HS-27A (cell line): ENCODE measurements at regions not wholly inside any gene's neighbourhood (a gene's known extent, or its start where the extent isn't known, plus 50 kb on each side); places are given as distances from the start of the nearest gene placed in this dataset.

Experiments used
- DNase-seq: peaks from one replicate; pipeline ENCODE4 v3.0.0-alpha.2; 2012; ENCODE audit warnings: low read depth, missing footprints

DNA sequence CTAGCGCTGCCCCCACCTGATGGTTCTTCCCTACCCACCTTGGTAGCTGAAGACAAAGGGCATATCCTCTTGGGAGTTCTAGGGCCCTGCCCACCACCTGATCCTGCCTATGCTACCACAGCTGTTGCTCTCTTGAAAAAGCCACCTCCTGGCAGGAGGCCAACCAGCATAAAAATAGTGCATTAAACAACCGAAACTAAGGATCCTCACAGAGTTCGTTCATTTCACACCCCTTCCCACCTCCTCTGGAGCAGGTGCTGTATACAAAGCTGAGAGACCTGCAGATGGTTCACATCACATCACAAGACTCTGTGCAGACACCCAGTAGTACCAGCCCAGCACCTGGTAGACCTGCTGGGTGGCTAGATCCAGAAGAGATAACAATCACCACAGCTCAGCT lies 1348.0 kb upstream of the TMEFF2 start:
- no peak for DNase-seq

DNA sequence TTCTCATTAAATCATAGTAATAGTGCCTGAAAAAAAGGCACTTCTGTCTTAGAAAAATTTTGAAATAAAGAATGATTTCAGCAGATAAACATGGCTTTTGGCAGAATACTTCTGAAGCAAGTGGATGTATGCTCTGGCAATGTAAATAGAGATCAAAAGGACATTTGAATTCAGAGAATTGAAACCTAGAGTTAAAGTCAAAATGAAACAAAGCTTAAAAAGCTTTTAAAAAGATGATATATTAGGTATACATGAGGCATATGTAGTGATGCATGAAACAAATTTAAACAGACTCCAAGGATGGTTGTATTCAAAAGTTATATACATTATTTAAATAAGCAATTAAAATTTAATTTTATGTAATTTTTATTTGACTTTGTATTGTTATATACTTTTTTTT lies 1344.5 kb upstream of the TMEFF2 start:
- no peak for DNase-seq

DNA sequence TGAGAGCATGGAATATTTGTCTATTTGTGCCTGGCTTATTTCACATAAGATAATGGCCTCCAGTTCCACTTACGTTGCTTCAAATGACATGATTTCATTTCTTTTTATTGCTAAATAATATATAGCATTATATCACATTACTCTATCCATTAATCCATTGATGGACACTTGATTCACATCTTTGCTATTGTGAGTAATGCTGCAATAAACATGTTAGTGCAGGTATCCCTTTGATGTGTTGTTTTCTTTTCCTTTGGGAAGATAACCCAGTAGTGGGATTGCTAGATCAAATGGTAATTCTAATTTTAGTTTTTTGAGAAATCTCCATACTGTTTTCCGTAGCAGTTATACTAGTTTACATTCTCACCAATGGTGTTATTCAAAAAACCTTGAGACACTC lies 1343.3 kb upstream of the TMEFF2 start:
- no peak for DNase-seq

DNA sequence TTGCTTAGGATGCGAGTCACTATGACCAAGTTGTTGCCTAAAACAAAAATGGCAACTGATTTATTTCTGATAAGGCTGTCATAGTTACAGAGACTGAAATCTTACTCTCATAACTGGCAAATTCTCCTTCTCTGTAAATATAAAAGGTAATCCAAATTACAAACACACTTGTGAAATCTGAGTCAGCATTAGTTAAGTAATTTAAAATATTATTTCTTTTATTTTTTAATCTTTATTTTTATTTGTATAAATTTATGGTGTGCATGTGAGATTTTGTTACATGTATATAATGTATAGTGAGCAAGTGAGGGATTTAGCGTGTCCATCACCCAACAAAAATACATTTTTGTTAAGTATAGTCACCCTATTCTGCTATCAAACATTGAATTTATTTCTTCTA lies 1342.8 kb upstream of the TMEFF2 start:
- no peak for DNase-seq

DNA sequence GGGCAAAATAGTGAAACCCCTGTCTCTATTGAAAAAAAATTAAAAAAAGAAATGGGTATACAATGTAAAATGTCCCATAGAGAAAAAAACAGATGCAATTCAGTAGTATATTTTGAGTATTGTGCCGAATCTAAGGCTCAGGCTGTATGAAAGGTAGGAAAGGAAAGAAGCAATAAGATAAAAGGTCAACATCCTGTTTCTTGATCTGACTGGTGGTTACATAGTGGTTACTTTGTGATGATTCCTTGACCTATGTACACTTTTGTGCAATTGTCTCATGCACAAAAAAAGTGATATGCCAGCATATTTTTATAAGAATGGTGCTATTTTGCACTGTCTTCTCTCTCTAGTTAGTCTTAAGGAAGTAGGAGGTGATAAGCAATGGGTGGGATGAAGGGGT lies 1333.7 kb upstream of the TMEFF2 start:
- DNase-seq, result no peak

DNA sequence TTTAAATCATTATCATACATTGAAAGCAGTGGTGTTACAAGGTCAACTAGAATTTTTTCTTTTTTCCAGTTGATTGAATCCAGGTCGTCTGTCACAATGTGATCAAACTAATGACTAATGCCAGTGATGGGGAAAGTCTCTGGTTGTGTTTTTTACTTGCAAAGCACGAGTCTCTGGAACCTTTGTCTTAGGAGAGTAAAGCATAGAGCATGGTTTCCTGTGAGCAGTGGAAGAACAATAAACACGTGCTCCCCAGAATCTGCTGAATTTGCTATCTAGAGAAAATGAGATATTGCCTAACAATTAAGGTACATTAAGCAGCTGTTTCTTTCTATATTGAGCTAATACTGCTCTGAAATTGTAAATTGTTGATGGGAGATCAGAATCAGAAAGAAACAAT lies 1332.4 kb upstream of the TMEFF2 start:
- no peak for DNase-seq

DNA sequence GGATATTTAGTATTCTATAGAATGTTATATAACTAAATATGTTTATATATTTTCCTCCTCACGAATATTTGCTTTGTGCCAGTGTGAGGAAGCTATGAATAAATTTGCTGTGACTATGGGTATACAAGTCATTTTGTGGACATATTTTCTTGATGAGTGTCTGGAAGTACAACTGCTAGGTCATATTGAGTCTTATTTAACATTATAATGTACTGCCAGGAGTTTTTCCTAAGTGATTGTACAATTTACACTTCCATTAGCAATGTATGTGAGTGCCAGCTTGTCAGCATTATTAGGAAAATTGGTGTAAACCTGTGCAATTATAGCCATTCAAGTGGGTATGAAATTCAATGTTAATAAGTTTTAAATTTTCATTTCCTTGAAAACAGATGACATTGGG lies 1328.9 kb upstream of the TMEFF2 start:
- DNase-seq, result no peak

DNA sequence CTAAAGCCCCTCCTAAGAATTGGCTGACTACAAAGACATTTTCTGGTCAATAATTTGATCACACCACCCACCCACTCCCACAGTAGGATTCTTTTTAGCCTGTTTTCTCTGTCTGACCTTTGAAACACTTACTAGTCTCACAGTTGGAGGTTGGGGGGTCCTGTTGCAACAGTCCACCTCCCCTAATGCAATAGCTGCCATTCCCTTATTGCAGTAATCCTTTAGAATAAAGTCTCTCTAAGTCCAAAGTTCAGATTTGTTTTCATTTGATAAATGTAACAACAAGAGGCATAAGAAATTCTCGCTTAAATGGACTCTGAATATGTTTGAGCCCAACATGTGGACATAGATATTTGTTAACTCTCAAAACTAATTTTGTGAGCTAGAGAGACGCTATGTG lies 1326.8 kb upstream of the TMEFF2 start:
- no peak for DNase-seq

DNA sequence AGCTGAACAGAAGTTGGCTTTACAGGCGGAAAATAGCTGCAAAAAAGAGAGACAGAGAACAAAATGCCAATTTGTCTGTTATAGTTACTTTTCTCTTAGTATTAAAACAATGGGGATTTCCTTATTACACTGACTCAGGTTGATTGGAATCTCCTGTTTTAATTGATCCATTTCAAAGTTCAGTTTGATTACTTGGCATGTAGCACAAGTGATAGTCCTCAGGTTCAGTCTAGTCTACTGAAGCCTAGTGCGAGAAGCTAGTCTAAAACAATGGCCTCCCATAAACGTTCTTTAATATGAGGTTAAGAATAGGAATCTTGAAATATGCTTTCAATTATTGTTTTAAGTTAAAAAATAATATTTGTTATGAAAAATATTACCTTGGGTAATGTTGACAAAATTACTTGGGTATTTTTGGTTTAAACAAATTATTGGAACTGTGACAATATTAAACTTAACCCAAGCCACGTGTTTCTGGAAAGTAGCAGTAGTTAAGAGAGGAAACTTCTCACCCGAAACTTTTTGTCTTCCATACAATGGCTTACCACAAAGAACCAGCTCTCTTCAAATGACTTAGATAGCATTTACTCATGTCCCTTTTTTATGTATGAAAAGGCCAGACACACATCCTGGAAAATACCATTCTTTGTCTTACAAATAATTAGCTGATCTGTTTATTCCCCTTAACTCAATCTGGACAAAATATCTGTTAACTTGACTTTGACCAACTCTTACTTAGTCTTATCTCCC lies 1326.2 kb upstream of the TMEFF2 start:
- no peak for DNase-seq

DNA sequence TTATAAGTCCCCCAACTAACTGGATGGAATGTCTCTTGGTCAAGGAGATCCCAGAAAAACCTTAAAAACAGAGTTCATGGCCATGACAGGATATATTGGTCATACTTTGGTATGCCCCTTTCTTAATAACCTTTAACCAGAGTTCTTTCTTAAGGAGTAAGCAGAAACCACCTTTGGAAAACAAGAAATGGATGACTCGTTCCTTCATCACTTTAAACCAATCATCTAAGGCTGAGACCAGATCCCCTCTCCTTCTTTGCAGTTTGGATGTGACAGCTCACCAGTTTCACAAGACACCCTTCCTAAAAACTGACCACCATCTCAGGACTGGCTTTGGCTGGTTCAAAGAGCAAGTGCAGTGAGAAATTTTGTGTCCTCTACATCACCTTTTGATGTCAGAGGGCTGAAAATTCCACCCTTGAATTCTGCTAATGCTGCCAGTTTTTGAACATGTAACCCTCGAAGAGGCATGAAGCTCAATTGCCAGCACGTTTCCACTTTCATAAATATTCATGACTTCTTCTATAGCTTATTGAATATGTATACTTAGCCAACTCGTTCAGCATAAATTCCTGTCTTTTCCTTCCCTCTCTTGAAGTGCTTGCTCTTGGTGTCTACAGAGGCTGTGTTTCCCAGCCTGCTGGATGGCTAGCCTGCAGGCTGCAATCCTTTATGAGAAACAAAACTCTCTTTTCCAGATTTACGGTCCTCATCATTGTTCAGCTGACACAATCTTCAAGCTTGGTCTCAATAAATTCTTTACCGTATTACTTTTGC lies 1323.5 kb upstream of the TMEFF2 start:
- no peak for DNase-seq

DNA sequence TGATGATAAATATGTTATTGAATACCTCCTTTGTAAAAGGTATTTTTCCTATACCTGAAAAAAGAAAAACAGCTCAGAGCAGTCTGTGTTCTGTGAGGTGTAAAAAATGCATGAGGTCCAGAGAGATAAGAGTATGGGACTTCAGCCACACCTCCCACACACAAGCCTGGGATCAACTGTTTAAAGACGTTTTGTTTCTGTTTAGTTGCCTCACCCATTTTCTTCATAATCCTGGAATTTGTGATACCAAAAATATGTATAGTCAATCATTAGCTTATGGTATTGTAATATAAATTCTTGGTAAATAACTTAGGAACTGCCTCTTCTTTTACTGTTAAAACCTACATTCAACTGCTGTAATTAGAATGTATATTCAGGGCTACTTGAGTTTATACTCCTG lies 1322.9 kb upstream of the TMEFF2 start:
- DNase-seq, result no peak

DNA sequence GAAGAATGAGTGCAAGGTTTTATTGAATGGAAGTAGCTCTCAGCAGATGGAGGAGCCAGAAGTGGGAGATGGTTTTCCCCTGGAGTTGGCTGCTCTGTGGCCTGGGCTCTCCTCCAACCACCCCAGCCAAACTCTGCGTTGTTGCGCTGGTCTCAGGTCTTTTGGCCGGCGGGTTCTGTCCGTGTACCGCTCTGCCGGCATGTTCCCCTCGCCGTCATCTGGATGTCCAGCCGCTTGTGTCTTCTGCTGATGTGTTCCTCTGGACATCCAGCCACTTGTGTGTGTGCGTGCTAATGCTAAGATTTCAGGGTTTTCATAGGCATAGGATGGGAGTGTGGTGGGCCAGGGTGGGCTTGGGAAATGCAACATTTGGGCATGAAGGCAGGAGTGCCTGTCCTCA lies 1311.3 kb upstream of the TMEFF2 start:
- DNase-seq, result no peak

DNA sequence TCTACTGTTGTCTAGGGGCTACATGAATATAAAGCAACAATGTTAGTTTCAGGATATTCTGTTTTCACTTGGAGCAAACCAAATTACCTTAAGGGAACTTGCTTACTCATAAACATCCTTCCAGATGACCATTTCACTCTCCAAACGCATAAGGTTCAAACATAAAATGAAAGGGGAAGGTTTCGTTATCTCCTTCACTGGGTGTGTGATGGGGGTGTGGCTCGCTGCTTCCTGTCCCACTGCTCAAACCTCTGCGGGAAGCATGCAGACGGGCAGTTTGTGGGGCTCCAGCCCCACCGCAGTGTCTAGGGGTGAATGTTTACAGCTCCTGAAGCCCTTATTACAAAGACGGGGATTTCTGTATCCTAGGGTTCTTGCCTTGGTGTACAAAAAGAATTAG lies 1310.9 kb upstream of the TMEFF2 start:
- DNase-seq, result no peak

DNA sequence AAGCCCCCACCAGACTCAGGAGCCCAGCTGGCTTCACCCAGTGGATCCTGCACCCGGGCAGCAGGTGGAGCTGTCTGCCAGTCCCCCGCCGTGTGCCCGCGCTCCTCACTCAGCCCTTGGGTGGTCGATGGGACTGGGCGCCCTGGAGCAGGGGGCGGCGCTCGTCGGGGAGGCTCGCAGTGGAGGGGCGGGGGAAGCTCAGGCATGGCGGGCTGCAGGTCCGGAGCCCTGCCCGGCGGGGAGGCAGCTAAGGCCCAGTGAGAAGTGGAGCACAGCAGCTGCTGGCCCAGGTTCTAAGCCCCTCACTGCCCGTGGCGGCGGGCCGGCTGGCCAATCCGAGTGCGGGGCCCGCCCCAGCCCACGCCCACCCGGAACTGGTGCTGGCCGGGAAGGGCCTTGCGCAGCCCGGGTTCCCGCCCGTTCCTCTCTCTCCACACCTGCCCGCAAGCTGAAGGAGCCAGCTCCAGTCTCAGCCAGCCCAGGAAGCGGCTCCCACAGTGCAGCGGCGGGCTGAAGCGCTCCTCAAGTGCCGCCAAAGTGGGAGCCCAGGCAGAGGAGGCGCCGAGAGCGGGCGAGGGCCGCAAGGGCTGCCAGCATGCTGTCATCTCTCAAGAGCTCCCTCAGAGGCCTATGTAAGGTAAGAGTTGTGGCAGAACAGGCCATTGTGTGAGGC lies 1307.8 kb upstream of the TMEFF2 start:
- DNase-seq, result no peak

DNA sequence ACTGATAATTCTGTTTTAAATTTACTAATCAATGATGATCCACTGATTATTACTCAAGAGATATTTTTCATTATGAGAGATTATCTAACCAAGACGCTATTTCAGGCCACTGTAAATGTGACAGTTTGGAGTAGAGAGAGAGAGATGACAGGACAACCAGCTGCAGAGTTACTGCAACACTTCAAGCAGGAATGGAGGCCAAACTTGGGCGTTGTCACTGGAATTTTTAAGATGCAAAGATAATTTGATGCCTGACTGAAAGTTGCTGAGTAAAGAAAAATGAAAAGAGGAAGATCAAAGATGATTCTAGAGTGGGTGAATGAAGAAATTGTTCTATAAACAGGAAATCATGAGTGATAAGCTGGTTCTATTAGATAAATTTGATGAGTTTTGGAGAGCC lies 1302.1 kb upstream of the TMEFF2 start:
- DNase-seq, result no peak

DNA sequence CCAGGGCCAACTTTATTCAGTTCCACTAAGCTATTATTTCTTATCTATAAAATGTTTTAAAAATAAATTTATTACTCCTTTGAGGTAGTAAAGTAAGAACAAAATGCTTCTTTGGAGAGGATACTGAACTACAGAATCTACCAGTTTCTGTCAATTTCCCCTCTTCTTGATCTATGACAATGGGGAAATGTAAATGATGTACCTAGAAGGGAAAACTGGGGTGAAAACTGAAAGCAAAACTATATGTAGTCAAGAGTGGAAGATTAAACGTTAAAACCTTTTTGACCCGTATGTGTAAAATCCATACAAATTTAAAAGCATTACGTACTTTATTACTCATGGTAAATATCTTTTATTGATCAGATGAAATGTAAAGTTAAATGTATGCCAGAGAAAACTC lies 1287.8 kb upstream of the TMEFF2 start:
- DNase-seq, result no peak

DNA sequence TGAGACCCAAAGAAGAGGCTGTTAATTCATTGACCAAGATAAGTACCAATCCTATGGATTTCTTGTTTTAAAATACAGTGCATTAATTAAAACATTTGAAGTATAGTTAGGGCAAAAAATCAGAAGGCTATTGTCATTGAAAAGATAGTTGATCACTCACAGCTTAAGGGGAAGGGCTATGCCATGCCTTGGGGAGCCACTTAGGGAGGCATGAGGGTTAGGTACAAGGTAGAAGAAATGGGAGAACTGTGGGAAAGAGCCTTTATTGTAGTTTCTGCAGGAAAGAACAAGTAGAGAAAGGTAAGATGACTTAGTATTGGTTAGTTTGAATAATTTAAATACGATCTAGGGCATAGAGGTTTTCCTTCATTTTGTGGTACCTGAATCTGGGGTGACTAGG lies 1285.5 kb upstream of the TMEFF2 start:
- no peak for DNase-seq

DNA sequence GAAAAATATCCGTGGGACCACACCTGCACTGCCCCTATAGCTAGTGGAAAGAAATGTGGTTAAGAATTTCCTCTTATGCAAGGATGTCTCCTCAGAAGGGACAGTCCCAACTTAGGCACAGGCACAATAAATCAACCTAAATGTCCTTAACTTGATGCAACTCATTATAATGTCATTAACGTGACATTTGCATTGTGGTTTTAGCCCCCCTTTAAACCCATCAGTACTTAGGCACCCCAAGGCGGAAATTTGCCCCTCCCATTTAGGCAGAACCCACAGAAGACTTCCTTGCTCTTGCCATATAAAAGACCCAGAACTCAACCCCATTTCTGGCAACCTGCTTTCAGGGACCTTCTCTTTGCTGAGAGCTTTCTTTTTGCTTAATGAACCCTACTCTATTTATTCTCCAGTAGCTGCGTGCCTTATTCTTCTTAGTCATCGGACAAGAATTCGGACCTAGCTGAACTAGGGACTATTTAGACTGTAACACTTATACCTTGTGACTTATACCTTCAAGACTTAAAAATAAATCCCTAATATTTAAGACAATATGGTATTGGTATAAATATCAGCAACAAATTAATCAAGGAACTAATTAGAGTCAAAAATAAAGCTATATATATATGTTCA lies 1281.6 kb upstream of the TMEFF2 start:
- no peak for DNase-seq

DNA sequence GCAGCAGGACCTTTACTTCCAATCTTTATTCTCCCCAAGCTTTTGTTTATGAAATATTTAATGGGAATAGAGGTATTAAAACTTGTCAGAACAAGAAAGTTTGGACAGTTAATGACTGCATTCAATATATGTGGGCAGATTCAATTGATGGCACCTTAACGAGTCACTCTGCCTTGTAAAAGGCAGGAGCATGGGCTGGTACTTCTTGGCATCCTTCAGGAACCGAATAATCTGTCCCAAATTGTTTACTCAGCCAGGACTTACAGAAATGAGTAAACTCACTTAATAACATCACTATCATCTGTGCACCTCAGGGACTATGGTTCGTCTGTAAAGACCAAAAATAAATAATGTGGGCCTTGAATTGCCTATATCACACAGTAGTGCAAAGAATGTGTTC lies 1280.3 kb upstream of the TMEFF2 start:
- no peak for DNase-seq

DNA sequence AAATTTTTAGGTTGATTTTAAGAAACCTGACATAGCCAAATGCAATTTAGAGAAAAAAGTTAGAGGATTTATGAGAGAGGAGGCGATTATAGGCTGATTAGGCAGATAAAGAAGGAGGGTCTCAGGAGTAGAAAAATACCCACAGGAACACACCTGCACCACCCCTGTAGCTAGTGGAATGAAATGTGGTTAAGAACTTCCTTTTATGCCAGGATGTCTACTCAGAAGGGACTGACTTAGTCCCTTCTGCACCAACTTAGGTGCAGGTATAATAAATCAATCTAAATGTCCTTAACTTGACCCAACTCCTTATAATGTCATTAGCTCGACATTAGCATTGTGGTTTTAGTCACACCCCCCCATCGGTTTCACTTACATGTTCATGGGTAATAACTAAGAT lies 1274.5 kb upstream of the TMEFF2 start:
- no peak for DNase-seq

DNA sequence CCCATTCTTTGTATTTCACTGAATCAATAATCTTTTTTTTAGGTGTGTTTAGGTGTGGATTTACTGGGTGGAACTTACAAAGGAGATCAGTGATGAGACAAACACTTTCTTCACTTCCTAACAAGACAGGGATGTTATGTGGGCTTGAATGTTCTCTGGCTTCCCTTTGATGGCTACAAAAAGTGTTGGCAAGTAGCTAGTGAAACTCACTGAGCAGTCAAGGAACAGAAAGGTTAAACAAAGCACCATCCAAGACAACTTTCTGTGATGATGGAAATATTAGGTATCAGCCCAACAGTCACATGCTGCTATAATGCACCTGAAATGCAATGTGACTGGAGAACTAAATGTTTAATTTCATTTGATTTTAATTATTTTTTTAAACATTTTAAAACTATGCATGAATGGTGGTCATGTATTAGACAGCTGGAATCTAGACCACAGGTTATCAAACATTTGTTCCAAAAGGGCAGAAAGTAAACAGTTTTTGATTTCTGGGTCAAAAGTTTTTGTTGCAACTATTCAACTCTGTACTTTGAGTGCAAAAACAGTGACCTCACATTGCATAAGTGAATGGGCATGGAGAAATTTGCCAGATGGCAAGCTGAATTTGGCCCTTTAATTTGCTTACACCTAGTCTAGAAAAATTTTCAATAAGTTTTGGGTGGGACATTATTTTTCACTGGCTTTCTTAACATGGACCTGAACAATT lies 1272.7 kb upstream of the TMEFF2 start:
- no peak for DNase-seq

DNA sequence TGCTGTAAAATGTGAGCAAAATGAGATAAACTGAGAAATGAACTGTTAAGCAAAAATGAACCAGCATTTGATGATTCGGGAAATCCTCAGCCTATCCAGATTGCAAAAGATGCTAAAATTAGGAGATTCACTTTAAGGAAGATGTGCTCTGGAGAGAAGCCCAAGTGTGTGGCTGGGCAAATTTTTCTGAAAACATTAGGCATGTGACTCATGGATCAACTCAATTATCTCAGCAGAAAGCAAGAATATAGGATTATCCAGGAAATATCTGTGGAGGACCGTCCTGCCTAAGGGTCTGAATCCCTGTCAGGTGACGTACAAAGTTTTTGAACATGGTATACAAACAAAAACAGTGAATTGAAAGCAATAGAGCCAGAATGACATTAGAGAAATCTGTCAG lies 1268.3 kb upstream of the TMEFF2 start:
- no peak for DNase-seq
